GM18858 (cell line): ENCODE measurements at regions not wholly inside any gene's neighbourhood (a gene's known extent, or its start where the extent isn't known, plus 50 kb on each side); places are given as distances from the start of the nearest gene placed in this dataset.
A peak's percentile ranks its signal among the peaks of the same experiment; 100 is the strongest.
"Not testable (repeated sequence)": the region's sequence is repeated elsewhere in the genome, so short reads cannot be mapped to it uniquely, and the experiment has no call there.

Source experiments
- ATAC-seq: cut with Tn5 transposase; IDR thresholded peaks from one replicate; pipeline ENCODE4 v1.9.1; 2021; ENCODE audit not compliant: unreplicated experiment

GRCh38 chr12:59517522-59517921 lies 78.3 kb upstream of the SLC16A7 start:
- no peak for ATAC-seq

GRCh38 chr12:59500915-59501314 lies 94.9 kb upstream of the SLC16A7 start:
- no peak for ATAC-seq

GRCh38 chr12:59500335-59500734 lies 95.5 kb upstream of the SLC16A7 start:
- no peak for ATAC-seq

GRCh38 chr12:59499774-59500173 lies 96.1 kb upstream of the SLC16A7 start:
- peak; percentile 97 for ATAC-seq

- ATAC-seq: no peak
These were observed 101.2 kb upstream of the SLC16A7 start for GRCh38 chr12:59494617-59495016.

- no peak for ATAC-seq
These were observed 104.0 kb upstream of the SLC16A7 start for GRCh38 chr12:59491877-59492276.

- no peak for ATAC-seq
These were observed 109.0 kb upstream of the SLC16A7 start for GRCh38 chr12:59486827-59487226.

GRCh38 chr12:59484575-59484974 lies 111.3 kb upstream of the SLC16A7 start:
- ATAC-seq: peak; percentile 90

GRCh38 chr12:59474236-59474635 lies 121.6 kb upstream of the SLC16A7 start:
- not testable (repeated sequence) for ATAC-seq

- peak; percentile 92 for ATAC-seq
These were observed 123.6 kb upstream of the SLC16A7 start for GRCh38 chr12:59472273-59472672.

GRCh38 chr12:59459966-59460660 lies 135.7 kb upstream of the SLC16A7 start:
- ATAC-seq: no peak

- no peak for ATAC-seq
These were observed 142.4 kb upstream of the SLC16A7 start for GRCh38 chr12:59453475-59453874.

- no peak for ATAC-seq
These were observed 143.1 kb upstream of the SLC16A7 start for GRCh38 chr12:59452746-59453145.

- ATAC-seq: no peak
These were observed 143.6 kb upstream of the SLC16A7 start for GRCh38 chr12:59452259-59452658.

GRCh38 chr12:59446116-59446515 lies 149.7 kb upstream of the SLC16A7 start:
- ATAC-seq: no peak

GRCh38 chr12:59444932-59445331 lies 150.9 kb upstream of the SLC16A7 start:
- no peak for ATAC-seq

- ATAC-seq: no peak
These were observed 163.8 kb upstream of the SLC16A7 start for GRCh38 chr12:59432057-59432456.

GRCh38 chr12:59431266-59431665 lies 164.6 kb upstream of the SLC16A7 start:
- no peak for ATAC-seq

- no peak for ATAC-seq
These were observed 166.1 kb upstream of the SLC16A7 start for GRCh38 chr12:59429766-59430165.

- no peak for ATAC-seq
These were observed 170.0 kb upstream of the SLC16A7 start for GRCh38 chr12:59425798-59426197.

GRCh38 chr12:59424666-59425065 lies 171.2 kb upstream of the SLC16A7 start:
- not testable (repeated sequence) for ATAC-seq

GRCh38 chr12:59414051-59414450 lies 181.8 kb upstream of the SLC16A7 start:
- no peak for ATAC-seq

GRCh38 chr12:59408431-59408830 lies 187.4 kb upstream of the SLC16A7 start:
- ATAC-seq: no peak
